ENCODE measurements at regions not wholly inside any gene's neighbourhood (a gene's known extent, or its start where the extent isn't known, plus 50 kb on each side); places are given as distances from the start of the nearest gene placed in this dataset.

DNA sequence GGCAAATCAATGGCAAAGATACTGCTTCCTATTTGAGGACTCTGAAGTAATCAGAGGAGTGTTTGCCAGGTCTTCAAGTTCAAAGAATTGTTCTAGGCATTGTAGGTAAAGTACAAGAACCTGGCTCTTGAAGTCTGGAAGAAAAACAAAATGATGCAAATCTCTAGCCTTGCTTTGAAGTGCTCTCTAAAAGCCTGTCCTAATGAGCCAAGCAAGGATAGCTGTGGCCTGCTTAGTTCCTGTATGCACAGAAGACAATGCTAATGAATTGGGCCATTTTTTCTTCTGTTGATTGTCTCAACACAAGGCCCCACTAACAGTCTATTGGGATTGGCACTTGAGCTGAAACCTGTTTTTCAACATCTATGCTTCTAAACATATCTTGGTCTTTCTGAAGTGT is 165.0 kb upstream of the POU3F2 start:
- Histone ChIP-seq H3K9me3 (no peaks in the 10 kb centered on the region), H3K27me3 (no peaks in the 10 kb centered on the region), H3K4me1 (no peaks in the 10 kb centered on the region), H3K27ac (no peak overlapping the region), H3K4me3 (no peak overlapping the region), H3K36me3 (no peaks in the 10 kb centered on the region)
- DNase-seq, result no peak
- no peak for TF ChIP-seq POLR2A (IDR thresholded peaks at IDR 0.05)
- no peak for TF ChIP-seq CTCF (IDR thresholded peaks at IDR 0.05)
- intact Hi-C loops (cut with DNase I), result no loop called here
- no peak for ATAC-seq

GRCh38 chr6:98670045-98670746 is 164.2 kb upstream of the POU3F2 start:
- ATAC-seq (no peak), DNase-seq (no peak)
- H3K27ac ChIP-seq, result no peak overlapping the region
- no peaks in the 10 kb centered on the region for H3K36me3 ChIP-seq
- no peaks in the 10 kb centered on the region for H3K4me1 ChIP-seq
- H3K9me3 ChIP-seq, result no peaks in the 10 kb centered on the region
- intact Hi-C loops (cut with DNase I), result no loop called here
- 77 to 80% (median 78%) methylated on average over 3 of the region's 3 CpGs for WGBS, 4 donors
- H3K27me3 ChIP-seq, result no peaks in the 10 kb centered on the region
- H3K4me3 ChIP-seq, result no peak overlapping the region
- TF ChIP-seq POLR2A (IDR thresholded peaks at IDR 0.05) (no peak), CTCF (IDR thresholded peaks at IDR 0.05) (no peak)

GRCh38 chr6:98672681-98673475 is 161.5 kb upstream of the POU3F2 start:
- ATAC-seq (no peak), DNase-seq (no peak)
- WGBS, 4 donors, result 68 to 83% (median 73%) methylated on average over 1 of the region's 1 CpG
- Histone ChIP-seq H3K9me3 (peaks cover 0 to 2% (median 0%) of the 10 kb centered on the region in 12 donors), H3K27ac (no peak overlapping the region), H3K36me3 (no peaks in the 10 kb centered on the region), H3K27me3 (no peaks in the 10 kb centered on the region), H3K4me1 (no peaks in the 10 kb centered on the region), H3K4me3 (no peak overlapping the region)
- no peak for TF ChIP-seq POLR2A (IDR thresholded peaks at IDR 0.05)
- TF ChIP-seq CTCF (IDR thresholded peaks at IDR 0.05), result no peak
- intact Hi-C loops (cut with DNase I), result no loop called here

DNA sequence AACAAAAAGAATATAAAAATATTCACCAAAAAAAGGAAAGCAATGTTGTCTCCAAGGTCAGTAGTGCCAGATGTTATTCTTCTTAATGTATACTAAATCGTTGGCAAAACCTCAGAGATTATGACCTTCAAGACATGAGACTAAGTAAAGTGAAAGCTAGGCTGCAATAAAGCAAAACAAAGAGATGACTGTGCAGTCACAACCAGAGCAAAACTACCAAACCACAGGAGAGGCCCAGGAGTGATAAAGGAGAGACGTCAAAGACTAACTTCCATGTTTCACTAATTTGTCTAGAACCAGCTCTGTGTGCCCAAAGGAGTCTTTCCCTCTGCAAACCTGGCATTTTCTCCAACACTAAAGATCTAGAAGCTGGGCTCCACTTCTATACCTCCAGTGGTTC is 155.9 kb upstream of the POU3F2 start:
- no peak overlapping the region for H3K27ac ChIP-seq
- H3K4me3 ChIP-seq, result no peak overlapping the region
- intact Hi-C loops (cut with DNase I), result no loop called here
- 49 to 55% (median 53%) methylated on average over 2 of the region's 2 CpGs for WGBS, 4 donors
- peaks cover 0 to 2% (median 0%) of the 10 kb centered on the region in 12 donors for H3K9me3 ChIP-seq
- ATAC-seq, result no peak
- DNase-seq, result no peak
- TF ChIP-seq POLR2A (IDR thresholded peaks at IDR 0.05) (no peak), CTCF (IDR thresholded peaks at IDR 0.05) (no peak)
- no peaks in the 10 kb centered on the region for H3K4me1 ChIP-seq
- no peaks in the 10 kb centered on the region for H3K36me3 ChIP-seq
- H3K27me3 ChIP-seq, result no peaks in the 10 kb centered on the region
